Neural progenitor cell (in vitro differentiated cells): ENCODE measurements at regions not wholly inside any gene's neighbourhood (a gene's known extent, or its start where the extent isn't known, plus 50 kb on each side); places are given as distances from the start of the nearest gene placed in this dataset.

Source experiments
- DNase-seq: peaks from one replicate; pipeline ENCODE4 v3.0.0-alpha.2; 2016; ENCODE audit warnings: low spot score
- H2AFZ ChIP-seq: fragments of 200-600 bp; sonication (generic); replicated peaks from 2 replicates; pipeline ENCODE4 v1.6.1; 2016; ENCODE audit warnings: antibody characterized with exemption
- H3F3A ChIP-seq: fragments of 200-600 bp; sonication (generic); 2 replicates; pipeline ENCODE4 v1.6.1; 2016; ENCODE audit warnings: antibody characterized with exemption, low read depth
- H3K27ac ChIP-seq: fragments of 200-600 bp; sonication (generic); 2 replicates; pipeline ENCODE4 v1.5.1; 2016; ENCODE audit warnings: mild to moderate bottlenecking
- H3K27me3 ChIP-seq: fragments of 200-600 bp; sonication (generic); 2 replicates; pipeline ENCODE4 v1.6.1; 2016; ENCODE audit warnings: mild to moderate bottlenecking, moderate library complexity
- H3K36me3 ChIP-seq: fragments of 200-600 bp; sonication (generic); 2 replicates; pipeline ENCODE4 v1.5.1; 2016
- H3K4me1 ChIP-seq: fragments of 200-600 bp; sonication (generic); 2 replicates; pipeline ENCODE4 v1.6.1; 2016; ENCODE audit warnings: mixed run types
- H3K4me2 ChIP-seq: fragments of 200-600 bp; sonication (generic); 2 replicates; pipeline ENCODE4 v1.6.1; 2016
- H3K4me3 ChIP-seq: fragments of 200-600 bp; sonication (generic); 2 replicates; pipeline ENCODE4 v1.5.1; 2016
- H3K79me2 ChIP-seq: fragments of 200-600 bp; sonication (generic); 2 replicates; pipeline ENCODE4 v1.6.1; 2016; ENCODE audit warnings: low read depth
- H3K9ac ChIP-seq: fragments of 200-600 bp; sonication (generic); 2 replicates; pipeline ENCODE4 v1.6.1; 2016
- H3K9me3 ChIP-seq: fragments of 200-600 bp; sonication (generic); 2 replicates; pipeline ENCODE4 v1.5.1; 2016; ENCODE audit warnings: low read depth
- H4K20me1 ChIP-seq: fragments of 200-600 bp; sonication (generic); 2 replicates; pipeline ENCODE4 v1.6.1; 2016; ENCODE audit warnings: low read depth
- H3K27ac Mint-ChIP-seq: 3 replicates; pipeline ENCODE4 v1.8.0; 2021; ENCODE audit warnings: mixed read lengths
- H3K27me3 Mint-ChIP-seq: 2 replicates; pipeline ENCODE4 v1.8.0; 2022; ENCODE audit warnings: low read depth, mild to moderate bottlenecking, inconsistent platforms, moderate library complexity, mixed read lengths; ENCODE audit not compliant: insufficient read depth
- H3K36me3 Mint-ChIP-seq: 3 replicates; pipeline ENCODE4 v1.8.0; 2021; ENCODE audit warnings: mixed read lengths
- H3K4me1 Mint-ChIP-seq: 3 replicates; pipeline ENCODE4 v1.8.0; 2021; ENCODE audit warnings: mixed read lengths
- H3K4me3 Mint-ChIP-seq: 3 replicates; pipeline ENCODE4 v1.8.0; 2021; ENCODE audit warnings: mild to moderate bottlenecking, moderate library complexity, mixed read lengths
- H3K9me3 Mint-ChIP-seq: 3 replicates; pipeline ENCODE4 v1.8.0; 2020; ENCODE audit warnings: mixed read lengths
- CTCF ChIP-seq: fragments of 200-600 bp; sonication (generic); IDR thresholded peaks from 2 replicates; pipeline ENCODE4 v1.5.1; 2017; ENCODE audit warnings: antibody characterized with exemption, mild to moderate bottlenecking
- EZH2 ChIP-seq: fragments of 200-600 bp; sonication (generic); IDR thresholded peaks from 2 replicates; pipeline ENCODE4 v1.6.1; 2017; ENCODE audit warnings: antibody characterized with exemption, mild to moderate bottlenecking, moderate library complexity
- EZH2phosphoT487 ChIP-seq: fragments of 200-600 bp; sonication (generic); IDR thresholded peaks from 2 replicates; pipeline ENCODE4 v1.6.1; 2017; ENCODE audit warnings: antibody characterized with exemption

GRCh38 chr17:71379512-71379911 is 741.3 kb upstream of the SOX9 start:
- Histone ChIP-seq H3F3A (no peaks in the 10 kb centered on the region), H3K79me2 (no peaks in the 10 kb centered on the region), H4K20me1 (no peaks in the 10 kb centered on the region), H3K9ac (no peak overlapping the region), H3K4me1 (no peaks in the 10 kb centered on the region), H2AFZ (no peak overlapping the region), H3K27me3 (no peaks in the 10 kb centered on the region), H3K36me3 (no peaks in the 10 kb centered on the region), H3K27ac (no peak overlapping the region), H3K4me2 (no peak overlapping the region), H3K4me3 (no peak overlapping the region), H3K9me3 (no peaks in the 10 kb centered on the region)
- no peaks in the 10 kb centered on the region for H3K36me3 Mint-ChIP-seq
- no peak overlapping the region for H3K27ac Mint-ChIP-seq
- no peaks in the 10 kb centered on the region for H3K4me1 Mint-ChIP-seq
- TF ChIP-seq EZH2 (no peak), EZH2phosphoT487 (no peak), CTCF (no peak)
- no peak overlapping the region for H3K4me3 Mint-ChIP-seq
- no peak for DNase-seq
- H3K9me3 Mint-ChIP-seq: no peaks in the 10 kb centered on the region
- no peaks in the 10 kb centered on the region for H3K27me3 Mint-ChIP-seq

- H3K9ac ChIP-seq: no peak overlapping the region
- no peak for DNase-seq
- no peak overlapping the region for H3K4me3 Mint-ChIP-seq
- H3K4me1 Mint-ChIP-seq: no peaks in the 10 kb centered on the region
- H2AFZ ChIP-seq: no peak overlapping the region
- no peaks in the 10 kb centered on the region for H3K4me1 ChIP-seq
- no peak overlapping the region for H3K27ac ChIP-seq
- H4K20me1 ChIP-seq: no peaks in the 10 kb centered on the region
- H3K27me3 ChIP-seq: no peaks in the 10 kb centered on the region
- H3K27ac Mint-ChIP-seq: no peak overlapping the region
- no peak overlapping the region for H3K4me2 ChIP-seq
- no peaks in the 10 kb centered on the region for H3K79me2 ChIP-seq
- TF ChIP-seq EZH2 (no peak), EZH2phosphoT487 (no peak), CTCF (no peak)
- no peaks in the 10 kb centered on the region for H3K27me3 Mint-ChIP-seq
- no peaks in the 10 kb centered on the region for H3K36me3 Mint-ChIP-seq
- H3K9me3 ChIP-seq: no peaks in the 10 kb centered on the region
- H3K4me3 ChIP-seq: no peak overlapping the region
- H3K9me3 Mint-ChIP-seq: no peaks in the 10 kb centered on the region
- H3K36me3 ChIP-seq: no peaks in the 10 kb centered on the region
- no peaks in the 10 kb centered on the region for H3F3A ChIP-seq
Measured at GRCh38 chr17:71380535-71380934, 740.3 kb upstream of the SOX9 start.

- H3K4me1 ChIP-seq: no peaks in the 10 kb centered on the region
- no peaks in the 10 kb centered on the region for H3F3A ChIP-seq
- no peak for DNase-seq
- no peak overlapping the region for H3K4me2 ChIP-seq
- no peaks in the 10 kb centered on the region for H3K9me3 Mint-ChIP-seq
- H3K27ac ChIP-seq: no peak overlapping the region
- H3K79me2 ChIP-seq: no peaks in the 10 kb centered on the region
- H3K9me3 ChIP-seq: no peaks in the 10 kb centered on the region
- H3K4me1 Mint-ChIP-seq: no peaks in the 10 kb centered on the region
- no peaks in the 10 kb centered on the region for H3K36me3 ChIP-seq
- no peak overlapping the region for H3K9ac ChIP-seq
- no peak overlapping the region for H3K4me3 Mint-ChIP-seq
- no peaks in the 10 kb centered on the region for H3K27me3 ChIP-seq
- no peak overlapping the region for H3K4me3 ChIP-seq
- H2AFZ ChIP-seq: no peak overlapping the region
- H3K36me3 Mint-ChIP-seq: no peaks in the 10 kb centered on the region
- TF ChIP-seq CTCF (no peak), EZH2 (no peak), EZH2phosphoT487 (no peak)
- H3K27me3 Mint-ChIP-seq: no peaks in the 10 kb centered on the region
- H3K27ac Mint-ChIP-seq: no peak overlapping the region
- H4K20me1 ChIP-seq: no peaks in the 10 kb centered on the region
Measured at GRCh38 chr17:71380936-71381335, 739.9 kb upstream of the SOX9 start.

GRCh38 chr17:71383091-71383490 is 737.7 kb upstream of the SOX9 start:
- Mint-ChIP-seq H3K27ac (no peak overlapping the region), H3K4me1 (no peaks in the 10 kb centered on the region), H3K27me3 (no peaks in the 10 kb centered on the region), H3K4me3 (no peak overlapping the region), H3K36me3 (no peaks in the 10 kb centered on the region), H3K9me3 (no peaks in the 10 kb centered on the region)
- H3K27me3 ChIP-seq: no peaks in the 10 kb centered on the region
- no peak overlapping the region for H3K4me2 ChIP-seq
- no peak for DNase-seq
- no peaks in the 10 kb centered on the region for H3K4me1 ChIP-seq
- H3K4me3 ChIP-seq: no peak overlapping the region
- H3K79me2 ChIP-seq: no peaks in the 10 kb centered on the region
- H4K20me1 ChIP-seq: no peaks in the 10 kb centered on the region
- no peak overlapping the region for H3K9ac ChIP-seq
- no peaks in the 10 kb centered on the region for H3K36me3 ChIP-seq
- no peak for TF ChIP-seq CTCF
- no peak overlapping the region for H2AFZ ChIP-seq
- no peaks in the 10 kb centered on the region for H3K9me3 ChIP-seq
- H3F3A ChIP-seq: no peaks in the 10 kb centered on the region
- H3K27ac ChIP-seq: no peak overlapping the region
